ENCODE measurements at regions not wholly inside any gene's neighbourhood (a gene's known extent, or its start where the extent isn't known, plus 50 kb on each side); places are given as distances from the start of the nearest gene placed in this dataset.

DNA sequence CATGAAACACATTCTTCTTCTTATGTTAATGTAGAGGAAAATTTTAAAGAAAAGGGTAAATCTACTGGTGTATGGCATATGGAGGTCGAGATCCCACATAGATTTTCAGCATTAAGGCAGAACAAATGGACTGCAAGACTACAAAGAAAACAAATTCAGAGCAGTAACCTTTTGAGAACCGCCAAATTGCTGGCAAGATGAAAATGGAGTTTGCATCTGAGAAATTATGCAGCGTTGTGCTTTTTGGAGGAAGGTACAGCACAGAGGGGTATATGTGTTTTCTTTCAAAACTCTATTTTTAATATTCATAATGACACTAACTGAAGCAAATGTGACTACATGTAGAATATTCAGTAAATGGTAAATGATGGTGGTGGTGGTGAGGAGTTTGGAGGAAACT lies 59.0 kb upstream of the PARD3B start:
- TF ChIP-seq, protein P1, sequence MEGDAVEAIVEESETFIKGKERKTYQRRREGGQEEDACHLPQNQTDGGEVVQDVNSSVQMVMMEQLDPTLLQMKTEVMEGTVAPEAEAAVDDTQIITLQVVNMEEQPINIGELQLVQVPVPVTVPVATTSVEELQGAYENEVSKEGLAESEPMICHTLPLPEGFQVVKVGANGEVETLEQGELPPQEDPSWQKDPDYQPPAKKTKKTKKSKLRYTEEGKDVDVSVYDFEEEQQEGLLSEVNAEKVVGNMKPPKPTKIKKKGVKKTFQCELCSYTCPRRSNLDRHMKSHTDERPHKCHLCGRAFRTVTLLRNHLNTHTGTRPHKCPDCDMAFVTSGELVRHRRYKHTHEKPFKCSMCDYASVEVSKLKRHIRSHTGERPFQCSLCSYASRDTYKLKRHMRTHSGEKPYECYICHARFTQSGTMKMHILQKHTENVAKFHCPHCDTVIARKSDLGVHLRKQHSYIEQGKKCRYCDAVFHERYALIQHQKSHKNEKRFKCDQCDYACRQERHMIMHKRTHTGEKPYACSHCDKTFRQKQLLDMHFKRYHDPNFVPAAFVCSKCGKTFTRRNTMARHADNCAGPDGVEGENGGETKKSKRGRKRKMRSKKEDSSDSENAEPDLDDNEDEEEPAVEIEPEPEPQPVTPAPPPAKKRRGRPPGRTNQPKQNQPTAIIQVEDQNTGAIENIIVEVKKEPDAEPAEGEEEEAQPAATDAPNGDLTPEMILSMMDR (IDR thresholded peaks at IDR 0.05) = no peak
- no peak for TF ChIP-seq POLR2A (IDR thresholded peaks at IDR 0.05)
- no peak overlapping the region for H3K4me3 ChIP-seq (ENCODE audit: low read depth, poor library complexity, severe bottlenecking)
- WGBS, 2 donors = 70 to 85% methylated on average over 3 of the region's 3 CpGs
- intact Hi-C loops (cut with DNase I; ENCODE audit: low total_unique reads) = no loop called here
- no peak for DNase-seq (ENCODE audit: low spot score in 2 of 2)

DNA sequence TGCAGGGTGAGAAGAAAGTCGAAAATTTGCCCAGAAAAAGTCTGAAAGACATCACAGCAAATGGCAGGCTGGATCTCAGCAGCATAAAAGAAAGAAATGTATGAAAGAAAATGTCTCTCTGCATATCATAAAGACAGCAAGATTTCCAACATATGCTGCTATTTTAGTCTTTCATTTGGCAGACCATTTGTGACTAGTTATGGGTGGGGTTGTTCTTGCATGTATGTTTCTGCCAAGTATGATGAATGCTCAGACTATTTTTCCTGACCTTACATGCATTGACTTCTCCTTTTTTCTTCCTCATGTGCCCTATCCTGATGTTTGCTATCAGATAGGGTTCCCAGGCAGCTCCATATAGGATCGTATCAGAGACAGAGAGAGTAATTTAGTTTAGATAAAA lies 58.5 kb upstream of the PARD3B start:
- WGBS, 2 donors = 13 to 25% methylated on average over 2 of the region's 2 CpGs
- H3K4me3 ChIP-seq (ENCODE audit: low read depth, poor library complexity, severe bottlenecking) = no peak overlapping the region
- intact Hi-C loops (cut with DNase I; ENCODE audit: low total_unique reads) = no loop called here
- no peak for DNase-seq (ENCODE audit: low spot score in 2 of 2)
- TF ChIP-seq, protein P1 (IDR thresholded peaks at IDR 0.05) = no peak
- TF ChIP-seq POLR2A (IDR thresholded peaks at IDR 0.05) = no peak

GRCh38 chr2:204487447-204488229 lies 57.6 kb upstream of the PARD3B start:
- WGBS, 2 donors = 74 to 77% methylated on average over 6 of the region's 6 CpGs
- TF ChIP-seq POLR2A (IDR thresholded peaks at IDR 0.05) = no peak
- TF ChIP-seq, protein P1 (IDR thresholded peaks at IDR 0.05) = no peak

DNA sequence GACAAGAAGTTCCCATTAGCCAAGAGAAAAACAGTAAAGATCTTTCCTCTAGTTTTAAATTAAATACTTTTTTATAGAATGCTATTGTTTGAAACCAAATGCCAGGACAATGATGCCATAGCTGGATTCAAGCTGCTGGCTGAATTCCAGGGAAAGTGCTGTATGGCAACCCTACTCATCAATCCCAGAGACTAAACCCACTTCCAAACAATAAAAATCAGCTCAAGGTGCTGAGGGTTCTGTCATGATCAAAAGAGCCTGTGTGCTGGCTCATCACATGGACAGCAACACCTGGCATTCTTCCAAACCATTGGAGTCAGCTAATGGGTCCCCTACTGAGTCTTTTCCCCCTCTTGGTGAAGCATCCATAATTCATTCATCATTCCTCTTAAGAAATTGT lies 53.7 kb upstream of the PARD3B start:
- intact Hi-C loops (cut with DNase I; ENCODE audit: low total_unique reads) = loop anchor here (5.0 kb wide), 1 partner anchor 181 kb away; no protein-coding TSS in a partner anchor
- no peak overlapping the region for H3K4me3 ChIP-seq (ENCODE audit: low read depth, poor library complexity, severe bottlenecking)
- DNase-seq (ENCODE audit: low spot score in 2 of 2) = no peak

More at GRCh38 chr2:204487447-204488229, 57.6 kb upstream of the PARD3B start:
- no peak for DNase-seq (ENCODE audit: low spot score in 2 of 2)
- intact Hi-C loops (cut with DNase I; ENCODE audit: low total_unique reads) = no loop called here
- H3K4me3 ChIP-seq (ENCODE audit: low read depth, poor library complexity, severe bottlenecking) = no peak overlapping the region

DNA sequence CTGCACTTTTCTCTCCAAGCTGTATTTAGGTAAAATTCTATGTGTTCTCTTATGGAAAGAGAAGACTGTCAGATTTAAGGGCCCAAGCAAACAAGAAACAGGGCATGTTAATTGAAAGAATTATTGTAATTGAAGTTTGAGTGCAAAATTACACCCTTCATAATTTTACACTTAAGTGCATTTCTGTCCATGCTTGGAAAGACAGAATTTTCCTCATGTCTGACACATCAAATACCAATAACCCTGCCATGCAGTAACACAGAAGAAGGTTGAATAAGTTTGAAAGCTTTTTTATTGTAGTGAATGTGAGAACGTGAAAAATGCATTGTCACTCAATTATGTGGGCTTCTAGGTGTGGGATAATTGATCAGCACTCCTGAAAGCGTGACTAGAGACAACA lies 52.9 kb upstream of the PARD3B start:
- intact Hi-C loops (cut with DNase I; ENCODE audit: low total_unique reads) = loop anchor here (5.0 kb wide), 1 partner anchor 180 kb away; no protein-coding TSS in a partner anchor
- DNase-seq (ENCODE audit: low spot score in 2 of 2) = no peak
- no peak overlapping the region for H3K4me3 ChIP-seq (ENCODE audit: low read depth, poor library complexity, severe bottlenecking)
- WGBS, 2 donors = 91% methylated on average over 2 of the region's 2 CpGs
- no peak for TF ChIP-seq POLR2A (IDR thresholded peaks at IDR 0.05)
- TF ChIP-seq, protein P1 (IDR thresholded peaks at IDR 0.05) = no peak

More for the DNA sequence above, 53.7 kb upstream of the PARD3B start:
- TF ChIP-seq, protein P1 (IDR thresholded peaks at IDR 0.05) = no peak
- no peak for TF ChIP-seq POLR2A (IDR thresholded peaks at IDR 0.05)

All from lower leg skin (tissue), 4 donors.